Stomach (tissue), 8 donors: ENCODE measurements at regions not wholly inside any gene's neighbourhood (a gene's known extent, or its start where the extent isn't known, plus 50 kb on each side); places are given as distances from the start of the nearest gene placed in this dataset.

Experiments
- DNase-seq, 2 donors: peaks; one replicate each; pipeline versions ENCODE4 v3.0.0 to v3.0.0-alpha.2; 2013 to 2019
- H3K27ac ChIP-seq, 5 donors: fragments of 200-600 bp in 4 of 5; sonication (generic) in 4 of 5; one replicate each; pipeline ENCODE4 v1.5.1; 2013 to 2019; ENCODE audit warnings: mild to moderate bottlenecking in 1 of 5, moderate library complexity in 1 of 5
- H3K27me3 ChIP-seq, 3 donors: fragments of 200-600 bp; sonication (generic); one replicate each; pipeline ENCODE4 v1.5.1; 2017 to 2019; ENCODE audit warnings: mixed run types in 1 of 3
- H3K36me3 ChIP-seq, 4 donors: fragments of 200-600 bp; sonication (generic); 1 replicate in 3 of 4; 2 replicates in 1 of 4; pipeline ENCODE4 v1.5.1; 2016 to 2019
- H3K4me1 ChIP-seq, 4 donors: fragments of 200-600 bp; sonication (generic); one replicate each; pipeline ENCODE4 v1.5.1; 2016 to 2019
- H3K4me3 ChIP-seq, 4 donors: fragments of 200-600 bp; sonication (generic) in 3 of 4; one replicate each; pipeline ENCODE4 v1.5.1; 2016 to 2019; ENCODE audit warnings: mild to moderate bottlenecking in 1 of 4
- H3K9me3 ChIP-seq, 4 donors: fragments of 200-600 bp; sonication (generic); one replicate each; pipeline ENCODE4 v1.5.1; 2016 to 2019
- CTCF ChIP-seq, 7 experiments: fragments of 450-650 bp in 4 of 7; fragments of 200-600 bp in 3 of 7; sonication (generic) in 3 of 7; IDR thresholded peaks; one replicate each; pipeline ENCODE4 v1.5.1; 2016 to 2019; ENCODE audit warnings: antibody characterized with exemption in 7 of 7, control low read depth in 2 of 7, mild to moderate bottlenecking in 1 of 7
- EP300 ChIP-seq: sonication (generic); formaldehyde crosslinking; IDR thresholded peaks from one replicate; pipeline ENCODE4 v1.6.1; 2017; ENCODE audit warnings: antibody characterized with exemption
- POLR2A ChIP-seq, 4 donors: fragments of 450-650 bp; IDR thresholded peaks; one replicate each; pipeline ENCODE4 v1.6.1; 2016; ENCODE audit warnings: antibody characterized with exemption in 4 of 4, control low read depth in 2 of 4, mild to moderate bottlenecking in 1 of 4, moderate library complexity in 1 of 4
- POLR2AphosphoS5 ChIP-seq, 3 donors: sonication (generic); formaldehyde crosslinking; IDR thresholded peaks; one replicate each; pipeline ENCODE4 v1.6.1; 2016; ENCODE audit warnings: antibody characterized with exemption in 3 of 3
- WGBS, 5 donors: extraction: QIAGEN DNeasy Blood & Tissue Kit in 3 of 5; methylation state at CpG; one replicate each; pipeline versions ENCODE4 v1.1.5 to v1.1.7; 2013 to 2018; 5-methylcytosine and 5-hydroxymethylcytosine counted together
- intact Hi-C: fragments of 100-400 bp; cut with DNase I; formaldehyde crosslinking; loops from one replicate; pipeline ENCODE4 v1.15.1; 2023; ENCODE audit warnings: low total_unique reads
- donor health status: healthy with polysubstance abuse.
- donor health status: Bipolar disorder and iron deficiency.
- donor health status: healthy.

GRCh38 chr3:10555263-10555662, 49.9 kb upstream of the ATP2B2 start:
- no peak for DNase-seq
- intact Hi-C loops = no loop called here
- Histone ChIP-seq H3K27me3 (peaks cover 0 to 20% (median 0%) of the 10 kb centered on the region in 3 donors), H3K4me1 (peaks cover 0 to 9% (median 0%) of the 10 kb centered on the region in 4 donors), H3K9me3 (no peaks in the 10 kb centered on the region), H3K4me3 (no peak overlapping the region), H3K27ac (no peak overlapping the region), H3K36me3 (no peaks in the 10 kb centered on the region)
- TF ChIP-seq POLR2A (IDR thresholded peaks at IDR 0.05) (no peak), POLR2AphosphoS5 (IDR thresholded peaks at IDR 0.05) (no peak)
- WGBS, 5 donors = 83 to 90% (median 86%) methylated on average over 1 of the region's 1 CpG

- Histone ChIP-seq H3K4me1 (peaks cover 0 to 9% (median 0%) of the 10 kb centered on the region in 4 donors), H3K4me3 (no peak overlapping the region), H3K36me3 (no peaks in the 10 kb centered on the region), H3K27ac (no peak overlapping the region), H3K9me3 (no peaks in the 10 kb centered on the region), H3K27me3 (peaks cover 0 to 30% (median 0%) of the 10 kb centered on the region in 3 donors)
- DNase-seq = no peak
- intact Hi-C loops = no loop called here
- WGBS, 5 donors = 55 to 59% (median 58%) methylated on average over 7 of the region's 7 CpGs
- TF ChIP-seq EP300 (no peak), POLR2A (IDR thresholded peaks at IDR 0.05) (no peak), CTCF (IDR thresholded peaks at IDR 0.05) (no peak), POLR2AphosphoS5 (IDR thresholded peaks at IDR 0.05) (no peak)
Measured at GRCh38 chr3:10556312-10556711, 50.9 kb upstream of the ATP2B2 start.

GRCh38 chr3:10557250-10557649, 51.9 kb upstream of the ATP2B2 start:
- intact Hi-C loops = no loop called here
- H3K4me3 ChIP-seq = no peak overlapping the region
- TF ChIP-seq EP300 (no peak), POLR2AphosphoS5 (IDR thresholded peaks at IDR 0.05) (no peak), CTCF (IDR thresholded peaks at IDR 0.05) (no peak), POLR2A (IDR thresholded peaks at IDR 0.05) (no peak)

GRCh38 chr3:10557781-10558373, 52.5 kb upstream of the ATP2B2 start:
- Histone ChIP-seq H3K9me3 (no peaks in the 10 kb centered on the region), H3K36me3 (no peaks in the 10 kb centered on the region), H3K4me3 (no peak overlapping the region), H3K27me3 (peaks cover 0 to 33% (median 0%) of the 10 kb centered on the region in 3 donors), H3K27ac (no peak overlapping the region), H3K4me1 (no peaks in the 10 kb centered on the region)
- TF ChIP-seq CTCF (IDR thresholded peaks at IDR 0.05) = no peak
- TF ChIP-seq POLR2AphosphoS5 (IDR thresholded peaks at IDR 0.05) = no peak
- TF ChIP-seq POLR2A (IDR thresholded peaks at IDR 0.05) = no peak
- TF ChIP-seq EP300 = no peak
- WGBS, 5 donors = 49 to 62% (median 54%) methylated on average over 5 of the region's 5 CpGs
- no peak for DNase-seq
- intact Hi-C loops = no loop called here

More at GRCh38 chr3:10557250-10557649, 51.9 kb upstream of the ATP2B2 start:
- no peak overlapping the region for H3K27ac ChIP-seq
- WGBS, 5 donors = 63 to 79% (median 75%) methylated on average over 7 of the region's 7 CpGs
- H3K9me3 ChIP-seq = no peaks in the 10 kb centered on the region
- no peak for DNase-seq
- peaks cover 0 to 32% (median 0%) of the 10 kb centered on the region in 3 donors for H3K27me3 ChIP-seq
- H3K4me1 ChIP-seq = peaks cover 0 to 4% (median 0%) of the 10 kb centered on the region in 4 donors
- no peaks in the 10 kb centered on the region for H3K36me3 ChIP-seq

- Histone ChIP-seq H3K9me3 (peaks cover 0 to 3% (median 0%) of the 10 kb centered on the region in 4 donors), H3K27ac (no peak overlapping the region), H3K4me1 (no peaks in the 10 kb centered on the region), H3K27me3 (peaks cover 0 to 42% (median 0%) of the 10 kb centered on the region in 3 donors), H3K36me3 (no peaks in the 10 kb centered on the region), H3K4me3 (no peak overlapping the region)
- intact Hi-C loops = no loop called here
- TF ChIP-seq EP300 = no peak
- TF ChIP-seq POLR2A (IDR thresholded peaks at IDR 0.05) = no peak
- TF ChIP-seq CTCF (IDR thresholded peaks at IDR 0.05) = no peak
- TF ChIP-seq POLR2AphosphoS5 (IDR thresholded peaks at IDR 0.05) = no peak
- no peak for DNase-seq
- 28 to 40% (median 35%) methylated on average over 4 of the region's 4 CpGs for WGBS, 5 donors
Measured at GRCh38 chr3:10558736-10559135, 53.4 kb upstream of the ATP2B2 start.
